Memory B cell (primary cell): ENCODE measurements at regions not wholly inside any gene's neighbourhood (a gene's known extent, or its start where the extent isn't known, plus 50 kb on each side); places are given as distances from the start of the nearest gene placed in this dataset.

Source experiments
- ATAC-seq: fragments of 150-1000 bp; cut with Tn5 transposase; 2 replicates; pipeline ENCODE4 v1.10.0; 2021; ENCODE audit warnings: low read depth, mild to moderate bottlenecking, moderate library complexity
- DNase-seq, 2 donors: peaks; one replicate each; pipeline ENCODE4 v3.0.0; 2022; ENCODE audit warnings: low spot score in 2 of 2
- H3K27ac Mint-ChIP-seq: one replicate; pipeline ENCODE4 v1.8.0; 2022; ENCODE audit warnings: mild to moderate bottlenecking, moderate library complexity, mixed read lengths
- H3K27me3 Mint-ChIP-seq: one replicate; pipeline ENCODE4 v1.8.0; 2022; ENCODE audit warnings: mixed read lengths
- H3K36me3 Mint-ChIP-seq: one replicate; pipeline ENCODE4 v1.8.0; 2022; ENCODE audit warnings: mild to moderate bottlenecking, mixed read lengths
- H3K4me1 Mint-ChIP-seq: one replicate; pipeline ENCODE4 v1.8.0; 2022; ENCODE audit warnings: mixed read lengths
- H3K4me3 Mint-ChIP-seq: one replicate; pipeline ENCODE4 v1.8.0; 2022; ENCODE audit warnings: mild to moderate bottlenecking, moderate library complexity, mixed read lengths
- H3K9me3 Mint-ChIP-seq: one replicate; pipeline ENCODE4 v1.8.0; 2022; ENCODE audit warnings: mixed read lengths

- H3K4me3 Mint-ChIP-seq = peak overlapping the region; percentile 80
- H3K36me3 Mint-ChIP-seq = peaks cover 2% of the 10 kb centered on the region
- H3K27ac Mint-ChIP-seq = no peak overlapping the region
- H3K9me3 Mint-ChIP-seq = no peaks in the 10 kb centered on the region
- peaks cover 22% of the 10 kb centered on the region for H3K27me3 Mint-ChIP-seq
- ATAC-seq = peak; percentile 56
- DNase-seq = peak in 1 of 2 donors; percentile 20
- peaks cover 12% of the 10 kb centered on the region for H3K4me1 Mint-ChIP-seq
Observed at GRCh38 chr9:84140535-84141101, 160.0 kb downstream of the RMI1 start.

DNA sequence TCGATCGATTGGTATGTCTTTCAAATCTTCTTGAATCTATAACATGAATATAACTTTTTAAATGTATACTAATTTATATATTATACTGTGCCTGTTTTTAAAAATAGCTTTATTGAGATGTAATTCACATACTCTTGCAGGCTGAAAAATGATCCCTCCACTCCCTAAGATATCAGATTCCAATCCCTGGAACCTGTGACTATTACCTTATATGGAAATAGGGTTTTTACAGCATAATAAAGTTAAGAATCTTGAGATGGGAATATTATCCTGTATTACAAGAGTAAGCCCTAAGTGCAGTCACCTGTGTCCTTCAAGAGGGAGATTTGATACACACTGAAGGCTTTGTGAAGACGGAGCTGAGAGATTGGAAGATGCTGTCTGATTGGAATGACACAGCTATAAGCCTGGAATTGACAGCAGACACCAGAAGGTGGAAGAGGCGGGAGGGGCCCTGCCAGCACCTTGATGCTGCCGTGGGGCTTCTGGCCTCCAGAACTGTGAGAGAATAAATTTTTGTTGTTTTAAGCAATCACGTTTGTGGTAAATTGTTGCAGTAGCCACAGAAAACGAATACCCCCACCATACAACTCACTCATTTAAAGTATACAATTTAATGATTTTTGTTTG is 161.3 kb downstream of the RMI1 start:
- H3K4me3 Mint-ChIP-seq = no peak overlapping the region
- H3K4me1 Mint-ChIP-seq = peaks cover 12% of the 10 kb centered on the region
- H3K27me3 Mint-ChIP-seq = peaks cover 20% of the 10 kb centered on the region
- H3K36me3 Mint-ChIP-seq = peaks cover 2% of the 10 kb centered on the region
- no peak for DNase-seq
- ATAC-seq = no peak
- H3K9me3 Mint-ChIP-seq = no peaks in the 10 kb centered on the region
- no peak overlapping the region for H3K27ac Mint-ChIP-seq

GRCh38 chr9:84145031-84145430 is 164.4 kb downstream of the RMI1 start:
- Mint-ChIP-seq H3K36me3 (peaks cover 4% of the 10 kb centered on the region), H3K27me3 (peaks cover 19% of the 10 kb centered on the region), H3K4me1 (peaks cover 7% of the 10 kb centered on the region), H3K4me3 (no peak overlapping the region), H3K9me3 (no peaks in the 10 kb centered on the region), H3K27ac (no peak overlapping the region)
- ATAC-seq (no peak), DNase-seq (no peak)

DNA sequence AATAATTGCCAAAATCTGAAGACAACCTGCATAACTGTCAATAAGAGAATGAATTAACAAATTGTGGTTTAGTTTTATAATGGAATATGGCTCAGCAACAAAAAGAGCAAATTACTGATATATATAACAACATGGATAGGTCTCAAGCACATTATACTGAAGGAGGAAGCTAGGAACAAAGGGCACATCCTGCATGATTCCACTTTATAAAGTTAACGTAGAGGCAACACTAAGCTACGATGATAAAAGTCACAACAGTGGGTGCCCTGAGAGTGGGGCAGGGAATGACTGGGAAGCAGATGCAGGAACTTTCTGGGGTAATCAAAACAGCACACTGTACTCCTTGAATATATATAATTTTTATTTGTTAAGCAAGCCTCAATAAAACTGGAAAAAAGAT is 165.2 kb downstream of the RMI1 start:
- Mint-ChIP-seq H3K9me3 (no peaks in the 10 kb centered on the region), H3K4me3 (no peak overlapping the region), H3K36me3 (peaks cover 4% of the 10 kb centered on the region), H3K4me1 (peaks cover 5% of the 10 kb centered on the region), H3K27me3 (peaks cover 16% of the 10 kb centered on the region), H3K27ac (no peak overlapping the region)
- ATAC-seq (no peak), DNase-seq (no peak)

GRCh38 chr9:84146893-84147710 is 166.5 kb downstream of the RMI1 start:
- no peak for DNase-seq
- Mint-ChIP-seq H3K9me3 (no peaks in the 10 kb centered on the region), H3K27ac (no peak overlapping the region)

GRCh38 chr9:84151236-84151635 is 170.6 kb downstream of the RMI1 start:
- Mint-ChIP-seq H3K9me3 (no peaks in the 10 kb centered on the region), H3K27ac (no peak overlapping the region), H3K27me3 (peaks cover 6% of the 10 kb centered on the region), H3K36me3 (peaks cover 2% of the 10 kb centered on the region), H3K4me3 (no peak overlapping the region), H3K4me1 (peaks cover 3% of the 10 kb centered on the region)
- DNase-seq (no peak), ATAC-seq (no peak)

More at GRCh38 chr9:84146893-84147710, 166.5 kb downstream of the RMI1 start:
- Mint-ChIP-seq H3K4me1 (peaks cover 3% of the 10 kb centered on the region), H3K4me3 (no peak overlapping the region), H3K36me3 (peaks cover 4% of the 10 kb centered on the region), H3K27me3 (peaks cover 12% of the 10 kb centered on the region)
- ATAC-seq = no peak

- DNase-seq (no peak), ATAC-seq (no peak)
- H3K4me3 Mint-ChIP-seq = no peak overlapping the region
- no peak overlapping the region for H3K27ac Mint-ChIP-seq
- H3K4me1 Mint-ChIP-seq = peaks cover 3% of the 10 kb centered on the region
- H3K36me3 Mint-ChIP-seq = peaks cover 2% of the 10 kb centered on the region
- no peaks in the 10 kb centered on the region for H3K9me3 Mint-ChIP-seq
- H3K27me3 Mint-ChIP-seq = peaks cover 6% of the 10 kb centered on the region
Observed at GRCh38 chr9:84151640-84152039, 171.0 kb downstream of the RMI1 start.

- ATAC-seq (no peak), DNase-seq (no peak)
- Mint-ChIP-seq H3K27me3 (peaks cover 6% of the 10 kb centered on the region), H3K27ac (no peak overlapping the region), H3K9me3 (no peaks in the 10 kb centered on the region), H3K4me3 (no peak overlapping the region), H3K36me3 (peaks cover 2% of the 10 kb centered on the region), H3K4me1 (peaks cover 3% of the 10 kb centered on the region)
Observed at GRCh38 chr9:84152204-84152603, 171.6 kb downstream of the RMI1 start.

DNA sequence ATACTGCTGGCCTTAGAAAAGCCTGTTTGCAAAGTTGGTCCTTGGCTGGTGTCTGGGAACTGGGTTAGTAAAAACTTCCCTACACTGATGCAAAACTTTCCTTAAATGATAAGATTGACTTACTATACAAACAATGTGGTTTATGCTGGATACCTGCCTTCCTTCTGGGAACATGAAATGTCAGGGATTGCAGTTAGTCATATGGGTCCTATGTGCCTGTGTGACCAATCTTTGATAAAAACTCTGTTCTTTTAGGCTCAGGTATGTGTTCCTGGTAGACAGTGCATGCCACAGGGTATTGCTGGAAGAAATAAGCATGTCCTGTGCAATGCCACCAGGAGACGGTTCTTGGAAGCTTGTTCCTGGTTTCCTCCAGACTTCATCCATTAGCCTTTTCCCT is 173.3 kb downstream of the RMI1 start:
- Mint-ChIP-seq H3K27me3 (peaks cover 6% of the 10 kb centered on the region), H3K4me1 (no peaks in the 10 kb centered on the region), H3K9me3 (no peaks in the 10 kb centered on the region), H3K4me3 (no peak overlapping the region), H3K27ac (no peak overlapping the region), H3K36me3 (peaks cover 2% of the 10 kb centered on the region)
- DNase-seq (no peak), ATAC-seq (no peak)

GRCh38 chr9:84154320-84154719 is 173.7 kb downstream of the RMI1 start:
- no peak overlapping the region for H3K27ac Mint-ChIP-seq
- H3K27me3 Mint-ChIP-seq = peaks cover 4% of the 10 kb centered on the region
- no peak overlapping the region for H3K4me3 Mint-ChIP-seq
- DNase-seq (no peak), ATAC-seq (no peak)
- peaks cover 2% of the 10 kb centered on the region for H3K36me3 Mint-ChIP-seq
- no peaks in the 10 kb centered on the region for H3K9me3 Mint-ChIP-seq
- no peaks in the 10 kb centered on the region for H3K4me1 Mint-ChIP-seq

DNA sequence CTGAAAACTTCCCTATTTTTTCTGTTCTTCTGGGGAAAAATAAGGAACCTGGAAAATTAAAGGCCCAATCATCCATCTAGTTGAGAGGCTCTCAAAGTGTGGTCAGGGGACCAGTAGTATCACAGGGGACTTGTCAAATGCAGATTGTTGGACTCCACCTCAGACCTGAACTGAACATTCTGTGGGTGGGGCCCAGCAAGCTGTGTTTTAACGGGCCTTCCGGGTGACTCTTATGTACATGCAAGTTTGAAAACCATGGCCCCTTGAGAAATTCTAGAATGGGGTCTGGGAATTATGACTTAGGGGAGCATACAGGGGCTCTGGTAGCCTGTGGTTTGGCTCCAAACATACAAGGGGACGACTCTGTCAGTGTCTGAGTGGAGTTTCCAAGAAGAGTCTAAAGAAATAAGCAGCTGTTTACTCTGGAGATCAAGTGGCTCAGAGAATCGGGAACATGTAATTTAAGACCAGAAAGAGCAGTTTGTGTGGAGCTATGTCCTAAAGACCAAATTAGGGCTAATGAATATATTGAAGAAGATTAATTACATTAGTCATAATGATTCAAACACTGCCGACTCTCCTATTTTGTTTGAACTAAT is 177.4 kb downstream of the SLC28A3 start:
- no peak overlapping the region for H3K4me3 Mint-ChIP-seq
- H3K27me3 Mint-ChIP-seq = peaks cover 10% of the 10 kb centered on the region
- no peaks in the 10 kb centered on the region for H3K9me3 Mint-ChIP-seq
- ATAC-seq = no peak
- DNase-seq = no peak
- H3K4me1 Mint-ChIP-seq = no peaks in the 10 kb centered on the region
- no peaks in the 10 kb centered on the region for H3K36me3 Mint-ChIP-seq
- H3K27ac Mint-ChIP-seq = no peak overlapping the region

- Mint-ChIP-seq H3K36me3 (no peaks in the 10 kb centered on the region), H3K27ac (no peak overlapping the region), H3K4me3 (no peak overlapping the region), H3K9me3 (no peaks in the 10 kb centered on the region), H3K4me1 (no peaks in the 10 kb centered on the region), H3K27me3 (peaks cover 5% of the 10 kb centered on the region)
- no peak for ATAC-seq
- no peak for DNase-seq
Observed at GRCh38 chr9:84166891-84167290, 173.7 kb downstream of the SLC28A3 start.

DNA sequence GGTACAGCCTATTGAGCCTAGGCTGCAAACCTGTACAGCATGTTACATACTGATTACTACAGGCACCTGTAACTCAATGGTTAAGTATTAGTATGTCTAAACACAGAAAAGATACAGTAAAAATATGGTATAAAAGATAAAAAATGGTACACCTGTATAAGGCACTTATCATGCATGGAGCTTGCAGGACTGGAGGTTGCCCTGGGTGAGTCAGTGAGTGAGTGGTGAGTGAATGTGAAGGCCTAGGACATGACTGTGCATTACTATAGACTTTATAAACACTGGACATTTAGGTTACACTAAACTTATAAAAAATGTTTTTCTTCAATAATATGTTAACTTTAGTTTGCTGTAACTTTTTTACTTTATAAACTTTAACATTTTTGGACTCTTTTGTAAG is 171.3 kb downstream of the SLC28A3 start:
- no peaks in the 10 kb centered on the region for H3K9me3 Mint-ChIP-seq
- DNase-seq (no peak), ATAC-seq (no peak)
- peaks cover 3% of the 10 kb centered on the region for H3K27me3 Mint-ChIP-seq
- no peak overlapping the region for H3K27ac Mint-ChIP-seq
- no peak overlapping the region for H3K4me3 Mint-ChIP-seq
- no peaks in the 10 kb centered on the region for H3K36me3 Mint-ChIP-seq
- no peaks in the 10 kb centered on the region for H3K4me1 Mint-ChIP-seq

GRCh38 chr9:84170521-84171141 is 169.9 kb downstream of the SLC28A3 start:
- H3K9me3 Mint-ChIP-seq = no peaks in the 10 kb centered on the region
- peaks cover 3% of the 10 kb centered on the region for H3K27me3 Mint-ChIP-seq
- DNase-seq = no peak
- no peaks in the 10 kb centered on the region for H3K36me3 Mint-ChIP-seq
- ATAC-seq = no peak
- H3K4me3 Mint-ChIP-seq = no peak overlapping the region
- H3K27ac Mint-ChIP-seq = no peak overlapping the region
- H3K4me1 Mint-ChIP-seq = no peaks in the 10 kb centered on the region
